AG09319 (cell line): ENCODE measurements at regions not wholly inside any gene's neighbourhood (a gene's known extent, or its start where the extent isn't known, plus 50 kb on each side); places are given as distances from the start of the nearest gene placed in this dataset.

Experiments used
- DNase-seq: peaks from one replicate; pipeline ENCODE4 v3.0.0-alpha.2; 2010; ENCODE audit warnings: low read depth; ENCODE audit errors: extremely low read depth
- CTCF ChIP-seq: IDR thresholded peaks from 2 replicates; pipeline ENCODE4 v1.5.1; 2011; ENCODE audit warnings: low read depth, mild to moderate bottlenecking, inconsistent platforms, low read length, moderate library complexity

GRCh38 chr13:30143666-30144400 lies 163.5 kb downstream of the KATNAL1 start:
- DNase-seq, result no peak
- TF ChIP-seq CTCF, result no peak

GRCh38 chr13:30142486-30143211 lies 164.7 kb downstream of the KATNAL1 start:
- DNase-seq, result peak; percentile 86
- TF ChIP-seq CTCF, result no peak

- TF ChIP-seq CTCF, result no peak
- DNase-seq, result no peak
These were observed 165.4 kb downstream of the KATNAL1 start for GRCh38 chr13:30141775-30142485.

GRCh38 chr13:30140973-30141372 lies 166.4 kb downstream of the KATNAL1 start:
- DNase-seq, result no peak
- no peak for TF ChIP-seq CTCF

GRCh38 chr13:30138511-30138910 lies 168.8 kb downstream of the KATNAL1 start:
- no peak for TF ChIP-seq CTCF
- DNase-seq, result no peak

- TF ChIP-seq CTCF, result no peak
- no peak for DNase-seq
These were observed 171.5 kb downstream of the KATNAL1 start for GRCh38 chr13:30135868-30136267.

- no peak for TF ChIP-seq CTCF
- DNase-seq, result no peak
These were observed 172.0 kb downstream of the KATNAL1 start for GRCh38 chr13:30135351-30135750.
